ENCODE measurements at regions not wholly inside any gene's neighbourhood (a gene's known extent, or its start where the extent isn't known, plus 50 kb on each side); places are given as distances from the start of the nearest gene placed in this dataset.

DNA sequence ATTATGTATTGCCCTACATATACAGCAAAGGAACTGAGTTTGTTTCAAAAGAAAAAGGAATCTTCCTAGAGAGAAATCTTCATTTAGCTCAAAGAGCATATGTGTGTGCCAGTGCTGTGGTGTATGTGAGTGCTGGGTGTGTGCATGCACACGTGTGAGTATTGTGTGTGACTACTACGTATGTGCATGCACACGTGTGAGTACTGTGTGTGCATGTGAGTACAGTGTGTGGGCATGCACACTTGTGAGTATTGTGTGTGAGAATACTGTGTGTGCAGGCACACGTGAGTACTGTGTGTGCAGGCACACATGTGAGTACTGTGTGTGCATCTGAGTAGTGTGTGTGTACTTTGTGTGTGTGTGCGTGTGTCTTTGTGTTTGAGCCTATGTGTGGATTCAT lies 651.0 kb upstream of the B3GAT1 start:
- H3K4me3 ChIP-seq (ENCODE audit: low read depth, low read length): no peak overlapping the region
- FAIRE-seq (no peak), DNase-seq (ENCODE audit: low read depth) (no peak)
- TF ChIP-seq, protein P1, sequence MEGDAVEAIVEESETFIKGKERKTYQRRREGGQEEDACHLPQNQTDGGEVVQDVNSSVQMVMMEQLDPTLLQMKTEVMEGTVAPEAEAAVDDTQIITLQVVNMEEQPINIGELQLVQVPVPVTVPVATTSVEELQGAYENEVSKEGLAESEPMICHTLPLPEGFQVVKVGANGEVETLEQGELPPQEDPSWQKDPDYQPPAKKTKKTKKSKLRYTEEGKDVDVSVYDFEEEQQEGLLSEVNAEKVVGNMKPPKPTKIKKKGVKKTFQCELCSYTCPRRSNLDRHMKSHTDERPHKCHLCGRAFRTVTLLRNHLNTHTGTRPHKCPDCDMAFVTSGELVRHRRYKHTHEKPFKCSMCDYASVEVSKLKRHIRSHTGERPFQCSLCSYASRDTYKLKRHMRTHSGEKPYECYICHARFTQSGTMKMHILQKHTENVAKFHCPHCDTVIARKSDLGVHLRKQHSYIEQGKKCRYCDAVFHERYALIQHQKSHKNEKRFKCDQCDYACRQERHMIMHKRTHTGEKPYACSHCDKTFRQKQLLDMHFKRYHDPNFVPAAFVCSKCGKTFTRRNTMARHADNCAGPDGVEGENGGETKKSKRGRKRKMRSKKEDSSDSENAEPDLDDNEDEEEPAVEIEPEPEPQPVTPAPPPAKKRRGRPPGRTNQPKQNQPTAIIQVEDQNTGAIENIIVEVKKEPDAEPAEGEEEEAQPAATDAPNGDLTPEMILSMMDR (IDR thresholded peaks at IDR 0.05; ENCODE audit: insufficient read depth, low read length, severe bottlenecking): no peak
- H3K36me3 ChIP-seq (ENCODE audit: control insufficient read depth, insufficient read depth, low read length): no peaks in the 10 kb centered on the region
- no peaks in the 10 kb centered on the region for H3K27me3 ChIP-seq (ENCODE audit: control insufficient read depth, insufficient read depth, low read length)

GRCh38 chr11:135061166-135061565 lies 649.1 kb upstream of the B3GAT1 start:
- DNase-seq (ENCODE audit: low read depth): no peak
- TF ChIP-seq, protein P1 (IDR thresholded peaks at IDR 0.05; ENCODE audit: insufficient read depth, low read length, severe bottlenecking): no peak
- no peak overlapping the region for H3K4me3 ChIP-seq (ENCODE audit: low read depth, low read length)
- H3K36me3 ChIP-seq (ENCODE audit: control insufficient read depth, insufficient read depth, low read length): no peaks in the 10 kb centered on the region
- FAIRE-seq: no peak
- H3K27me3 ChIP-seq (ENCODE audit: control insufficient read depth, insufficient read depth, low read length): no peaks in the 10 kb centered on the region

- no peak for FAIRE-seq
- H3K27me3 ChIP-seq (ENCODE audit: control insufficient read depth, insufficient read depth, low read length): no peaks in the 10 kb centered on the region
These were observed 634.9 kb upstream of the B3GAT1 start for GRCh38 chr11:135046986-135047385.

DNA sequence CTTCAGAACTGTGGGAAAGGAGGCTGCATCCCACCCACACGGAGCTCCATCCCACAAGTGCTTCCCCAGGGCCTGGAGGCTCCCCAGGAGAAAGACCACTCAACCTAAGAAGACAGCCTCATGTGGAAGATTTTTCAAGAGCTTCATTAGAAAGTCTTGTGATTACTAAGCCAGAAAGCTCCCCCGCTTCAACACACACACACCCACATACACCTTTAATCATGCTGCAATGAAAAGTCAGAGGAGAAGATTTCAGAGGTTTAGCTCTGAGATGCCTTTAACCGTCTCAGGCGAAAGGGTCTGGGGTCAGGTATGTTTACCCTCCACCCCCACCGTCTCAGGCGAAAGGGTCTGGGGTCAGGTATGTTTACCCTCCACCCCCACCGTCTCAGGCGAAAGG lies 634.5 kb upstream of the B3GAT1 start:
- TF ChIP-seq, protein P1 (IDR thresholded peaks at IDR 0.05; ENCODE audit: insufficient read depth, low read length, severe bottlenecking): no peak
- FAIRE-seq (no peak), DNase-seq (ENCODE audit: low read depth) (no peak)
- Histone ChIP-seq H3K27me3 (ENCODE audit: control insufficient read depth, insufficient read depth, low read length) (no peaks in the 10 kb centered on the region), H3K4me3 (ENCODE audit: low read depth, low read length) (no peak overlapping the region), H3K36me3 (ENCODE audit: control insufficient read depth, insufficient read depth, low read length) (no peaks in the 10 kb centered on the region)

More at GRCh38 chr11:135046986-135047385, 634.9 kb upstream of the B3GAT1 start:
- Histone ChIP-seq H3K36me3 (ENCODE audit: control insufficient read depth, insufficient read depth, low read length) (no peaks in the 10 kb centered on the region), H3K4me3 (ENCODE audit: low read depth, low read length) (no peak overlapping the region)
- TF ChIP-seq, protein P1 (IDR thresholded peaks at IDR 0.05; ENCODE audit: insufficient read depth, low read length, severe bottlenecking): no peak
- no peak for DNase-seq (ENCODE audit: low read depth)

DNA sequence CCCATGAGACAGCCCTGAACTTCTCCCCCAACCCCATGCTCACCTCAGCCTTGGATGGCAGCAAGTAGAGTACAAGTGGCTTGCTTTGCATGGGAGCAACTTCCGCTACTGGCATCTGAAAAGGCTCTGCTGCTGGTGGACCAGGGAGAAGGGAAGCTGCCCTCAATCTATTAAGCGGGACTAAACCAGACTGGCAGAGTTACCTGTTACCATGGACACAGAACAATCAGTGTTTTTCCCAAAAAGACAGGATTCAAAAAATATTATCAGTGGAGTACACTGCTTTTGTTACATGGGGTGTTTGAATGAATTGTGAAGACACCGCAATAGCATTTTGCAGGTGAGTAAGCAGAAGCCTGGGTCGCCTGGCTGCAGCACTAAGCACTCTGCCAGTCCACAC lies 631.4 kb upstream of the B3GAT1 start:
- DNase-seq (ENCODE audit: low read depth) (no peak), FAIRE-seq (no peak)
- Histone ChIP-seq H3K4me3 (ENCODE audit: low read depth, low read length) (no peak overlapping the region), H3K27me3 (ENCODE audit: control insufficient read depth, insufficient read depth, low read length) (no peaks in the 10 kb centered on the region), H3K36me3 (ENCODE audit: control insufficient read depth, insufficient read depth, low read length) (no peaks in the 10 kb centered on the region)
- TF ChIP-seq, protein P1 (IDR thresholded peaks at IDR 0.05; ENCODE audit: insufficient read depth, low read length, severe bottlenecking): no peak

- TF ChIP-seq, protein P1 (IDR thresholded peaks at IDR 0.05; ENCODE audit: insufficient read depth, low read length, severe bottlenecking): no peak
These were observed 625.8 kb upstream of the B3GAT1 start for GRCh38 chr11:135037828-135038227.

More at GRCh38 chr11:135037828-135038227, 625.8 kb upstream of the B3GAT1 start:
- no peak for DNase-seq (ENCODE audit: low read depth)
- Histone ChIP-seq H3K36me3 (ENCODE audit: control insufficient read depth, insufficient read depth, low read length) (no peaks in the 10 kb centered on the region), H3K27me3 (ENCODE audit: control insufficient read depth, insufficient read depth, low read length) (no peaks in the 10 kb centered on the region), H3K4me3 (ENCODE audit: low read depth, low read length) (no peak overlapping the region)
- FAIRE-seq: no peak

Data from bronchial epithelial cell (primary cell).